KOPT-K1 (cell line): ENCODE measurements at regions not wholly inside any gene's neighbourhood (a gene's known extent, or its start where the extent isn't known, plus 50 kb on each side); places are given as distances from the start of the nearest gene placed in this dataset.
"Not testable (repeated sequence)": the region's sequence is repeated elsewhere in the genome, so short reads cannot be mapped to it uniquely, and the experiment has no call there.

Experiments
- H3K27ac ChIP-seq: fragments of 200-600 bp; sonication (generic); 2 replicates; pipeline ENCODE4 v1.5.1; 2016; ENCODE audit warnings: antibody characterized with exemption, mild to moderate bottlenecking, low read depth, low read length; ENCODE audit not compliant: poor library complexity, severe bottlenecking
- H3K36me3 ChIP-seq: fragments of 200-600 bp; sonication (generic); 2 replicates; pipeline ENCODE4 v1.5.1; 2017; ENCODE audit warnings: antibody characterized with exemption, mild to moderate bottlenecking, low read length, moderate library complexity; ENCODE audit not compliant: insufficient read depth
- H3K9me3 ChIP-seq: fragments of 200-600 bp; sonication (generic); 2 replicates; pipeline ENCODE4 v1.5.1; 2017; ENCODE audit warnings: antibody characterized with exemption, low read length, mild to moderate bottlenecking; ENCODE audit not compliant: insufficient read depth, poor library complexity, severe bottlenecking

- Histone ChIP-seq H3K36me3 (no peaks in the 10 kb centered on the region), H3K27ac (no peak overlapping the region), H3K9me3 (no peaks in the 10 kb centered on the region)
Observed at GRCh38 chr3:8164145-8164544, 337.5 kb upstream of the LMCD1 start.

- H3K9me3 ChIP-seq = no peaks in the 10 kb centered on the region
- H3K36me3 ChIP-seq = no peaks in the 10 kb centered on the region
- no peak overlapping the region for H3K27ac ChIP-seq
Observed at GRCh38 chr3:8166014-8166413, 335.6 kb upstream of the LMCD1 start.

GRCh38 chr3:8170971-8171508 lies 330.6 kb upstream of the LMCD1 start:
- H3K9me3 ChIP-seq = no peaks in the 10 kb centered on the region
- H3K36me3 ChIP-seq = no peaks in the 10 kb centered on the region
- no peak overlapping the region for H3K27ac ChIP-seq

GRCh38 chr3:8173892-8174291 lies 327.7 kb upstream of the LMCD1 start:
- Histone ChIP-seq H3K27ac (no peak overlapping the region), H3K36me3 (no peaks in the 10 kb centered on the region), H3K9me3 (no peaks in the 10 kb centered on the region)

GRCh38 chr3:8176759-8177483 lies 324.7 kb upstream of the LMCD1 start:
- not testable (repeated sequence) for H3K9me3 ChIP-seq, H3K36me3 ChIP-seq, H3K27ac ChIP-seq

- H3K27ac ChIP-seq, H3K36me3 ChIP-seq, H3K9me3 ChIP-seq: not testable (repeated sequence)
Observed at GRCh38 chr3:8178516-8178915, 323.1 kb upstream of the LMCD1 start.

- H3K36me3 ChIP-seq = no peaks in the 10 kb centered on the region
- H3K27ac ChIP-seq = no peak overlapping the region
- H3K9me3 ChIP-seq = no peaks in the 10 kb centered on the region
Observed at GRCh38 chr3:8182904-8183303, 318.7 kb upstream of the LMCD1 start.

GRCh38 chr3:8183627-8184026 lies 318.0 kb upstream of the LMCD1 start:
- Histone ChIP-seq H3K9me3 (no peaks in the 10 kb centered on the region), H3K27ac (no peak overlapping the region), H3K36me3 (no peaks in the 10 kb centered on the region)

GRCh38 chr3:8186213-8186612 lies 315.4 kb upstream of the LMCD1 start:
- no peak overlapping the region for H3K27ac ChIP-seq
- H3K9me3 ChIP-seq = no peaks in the 10 kb centered on the region
- no peaks in the 10 kb centered on the region for H3K36me3 ChIP-seq

- Histone ChIP-seq H3K9me3 (no peaks in the 10 kb centered on the region), H3K36me3 (no peaks in the 10 kb centered on the region), H3K27ac (no peak overlapping the region)
Observed at GRCh38 chr3:8187996-8188395, 313.6 kb upstream of the LMCD1 start.

- no peaks in the 10 kb centered on the region for H3K9me3 ChIP-seq
Observed at GRCh38 chr3:8189051-8189450, 312.6 kb upstream of the LMCD1 start.

GRCh38 chr3:8191406-8191805 lies 310.2 kb upstream of the LMCD1 start:
- Histone ChIP-seq H3K9me3 (no peaks in the 10 kb centered on the region), H3K36me3 (no peaks in the 10 kb centered on the region), H3K27ac (no peak overlapping the region)

More at GRCh38 chr3:8189051-8189450, 312.6 kb upstream of the LMCD1 start:
- Histone ChIP-seq H3K27ac (no peak overlapping the region), H3K36me3 (no peaks in the 10 kb centered on the region)

GRCh38 chr3:8197384-8197783 lies 304.2 kb upstream of the LMCD1 start:
- no peaks in the 10 kb centered on the region for H3K36me3 ChIP-seq
- H3K27ac ChIP-seq = no peak overlapping the region
- H3K9me3 ChIP-seq = no peaks in the 10 kb centered on the region

GRCh38 chr3:8198605-8199004 lies 303.0 kb upstream of the LMCD1 start:
- no peak overlapping the region for H3K27ac ChIP-seq
- H3K36me3 ChIP-seq = no peaks in the 10 kb centered on the region
- H3K9me3 ChIP-seq = no peaks in the 10 kb centered on the region

- Histone ChIP-seq H3K9me3 (no peaks in the 10 kb centered on the region), H3K27ac (no peak overlapping the region), H3K36me3 (no peaks in the 10 kb centered on the region)
Observed at GRCh38 chr3:8200996-8201395, 300.6 kb upstream of the LMCD1 start.

- Histone ChIP-seq H3K27ac (no peak overlapping the region), H3K36me3 (no peaks in the 10 kb centered on the region), H3K9me3 (no peaks in the 10 kb centered on the region)
Observed at GRCh38 chr3:8201886-8202285, 299.7 kb upstream of the LMCD1 start.
